Liver (tissue), 8 donors: ENCODE measurements at regions not wholly inside any gene's neighbourhood (a gene's known extent, or its start where the extent isn't known, plus 50 kb on each side); places are given as distances from the start of the nearest gene placed in this dataset.

ENCODE experiments used
- DNase-seq: peaks from one replicate; pipeline ENCODE4 v3.0.0-alpha.2; 2017; ENCODE audit warnings: low spot score
- H3K27ac ChIP-seq, 2 donors: one replicate each; pipeline ENCODE4 v1.7.0; 2013; ENCODE audit warnings: inconsistent platforms in 2 of 2, low read length in 2 of 2, control low read depth in 1 of 2, low read depth in 1 of 2, mild to moderate bottlenecking in 1 of 2
- H3K27me3 ChIP-seq, 4 donors: one replicate each; pipeline versions ENCODE4 v1.6.1 to v1.7.0; 2013; ENCODE audit warnings: low read length in 3 of 4, inconsistent platforms in 1 of 4, mild to moderate bottlenecking in 1 of 4, moderate library complexity in 1 of 4; ENCODE audit not compliant: control insufficient read depth in 4 of 4, insufficient read depth in 4 of 4
- H3K36me3 ChIP-seq, 4 donors: one replicate each; pipeline versions ENCODE4 v1.6.1 to v1.7.0; 2013; ENCODE audit warnings: low read length in 3 of 4, mild to moderate bottlenecking in 3 of 4, low read depth in 1 of 4, moderate library complexity in 1 of 4; ENCODE audit not compliant: control insufficient read depth in 4 of 4, insufficient read depth in 3 of 4
- H3K4me1 ChIP-seq, 4 donors: one replicate each; pipeline versions ENCODE4 v1.6.1 to v1.7.0; 2013; ENCODE audit warnings: low read length in 3 of 4, mild to moderate bottlenecking in 3 of 4, moderate library complexity in 1 of 4; ENCODE audit not compliant: control insufficient read depth in 4 of 4, insufficient read depth in 4 of 4
- H3K4me3 ChIP-seq, 3 donors: one replicate each; pipeline versions ENCODE4 v1.6.1 to v1.7.0; 2013; ENCODE audit warnings: low read length in 3 of 3, control low read depth in 1 of 3, low read depth in 1 of 3, mild to moderate bottlenecking in 1 of 3
- H3K9ac ChIP-seq, 2 donors: one replicate each; pipeline ENCODE4 v1.7.0; 2013; ENCODE audit warnings: low read length in 2 of 2, mild to moderate bottlenecking in 2 of 2, moderate library complexity in 2 of 2, control low read depth in 1 of 2, low read depth in 1 of 2
- H3K9me3 ChIP-seq, 4 donors: one replicate each; pipeline versions ENCODE4 v1.6.1 to v1.7.0; 2013; ENCODE audit warnings: low read length in 3 of 4; ENCODE audit not compliant: control insufficient read depth in 4 of 4
- CTCF ChIP-seq: fragments of 150-350 bp; IDR thresholded peaks from 2 replicates; pipeline ENCODE4 v1.5.1; 2017; ENCODE audit warnings: improper control_type of control experiment, low read depth, low read length; ENCODE audit not compliant: missing input control
- EGR1 ChIP-seq, 2 donors: IDR thresholded peaks; 2 replicates each; pipeline ENCODE4 v1.6.1; 2016 to 2018; ENCODE audit warnings: antibody characterized with exemption in 2 of 2, low read depth in 2 of 2
- FOXA1 ChIP-seq: IDR thresholded peaks from 2 replicates; pipeline ENCODE4 v1.6.1; 2016; ENCODE audit warnings: antibody characterized with exemption
- FOXA2 ChIP-seq: IDR thresholded peaks from 2 replicates; pipeline ENCODE4 v1.6.1; 2016; ENCODE audit warnings: antibody characterized with exemption
- GABPA ChIP-seq, 2 donors: IDR thresholded peaks in 1 of 2; conservative IDR thresholded peaks in 1 of 2; 2 replicates each; pipeline ENCODE4 v1.6.1; 2016; ENCODE audit warnings: antibody characterized with exemption in 2 of 2, mild to moderate bottlenecking in 1 of 2, moderate library complexity in 1 of 2
- HNF4A ChIP-seq, 2 donors: conservative IDR thresholded peaks; 2 replicates each; pipeline ENCODE4 v1.6.1; 2016; ENCODE audit warnings: antibody characterized with exemption in 2 of 2, mild to moderate bottlenecking in 2 of 2
- HNF4G ChIP-seq: IDR thresholded peaks from 2 replicates; pipeline ENCODE4 v1.6.1; 2016; ENCODE audit warnings: antibody characterized with exemption
- JUND ChIP-seq, 2 donors: IDR thresholded peaks; 2 replicates each; pipeline ENCODE4 v1.6.1; 2016; ENCODE audit warnings: antibody characterized with exemption in 2 of 2
- NR2F2 ChIP-seq: IDR thresholded peaks from 2 replicates; pipeline ENCODE4 v1.6.1; 2016; ENCODE audit warnings: antibody characterized with exemption
- RAD21 ChIP-seq, 2 donors: IDR thresholded peaks; 2 replicates each; pipeline ENCODE4 v1.6.1; 2016; ENCODE audit warnings: antibody characterized with exemption in 2 of 2, mild to moderate bottlenecking in 2 of 2
- REST ChIP-seq: IDR thresholded peaks from 2 replicates; pipeline ENCODE4 v1.6.1; 2016; ENCODE audit warnings: antibody characterized with exemption, mild to moderate bottlenecking
- RXRA ChIP-seq, 2 donors: IDR thresholded peaks; 2 replicates each; pipeline ENCODE4 v1.6.1; 2017 to 2018; ENCODE audit warnings: antibody characterized with exemption in 2 of 2, mild to moderate bottlenecking in 1 of 2
- TAF1 ChIP-seq: conservative IDR thresholded peaks from 2 replicates; pipeline ENCODE4 v1.6.1; 2016; ENCODE audit warnings: antibody characterized with exemption, mild to moderate bottlenecking
- YY1 ChIP-seq: IDR thresholded peaks from 2 replicates; pipeline ENCODE4 v1.6.1; 2016; ENCODE audit warnings: antibody characterized with exemption, mild to moderate bottlenecking
- ZBTB33 ChIP-seq: IDR thresholded peaks from 2 replicates; pipeline ENCODE4 v1.6.1; 2016; ENCODE audit warnings: antibody characterized with exemption
- WGBS: extraction: QIAGEN DNeasy Blood & Tissue Kit; methylation state at CpG from one replicate; pipeline ENCODE4 v1.1.7; 2013; 5-methylcytosine and 5-hydroxymethylcytosine counted together
- TF ChIP-seq, protein P1 (sequence below): IDR thresholded peaks from 2 replicates; pipeline ENCODE4 v1.6.1; 2016; ENCODE audit warnings: antibody characterized with exemption
- donor health status: healthy.
- donor health status: healthy.
- donor health status: healthy.
- donor health status: healthy.
- donor health status: healthy.

DNA sequence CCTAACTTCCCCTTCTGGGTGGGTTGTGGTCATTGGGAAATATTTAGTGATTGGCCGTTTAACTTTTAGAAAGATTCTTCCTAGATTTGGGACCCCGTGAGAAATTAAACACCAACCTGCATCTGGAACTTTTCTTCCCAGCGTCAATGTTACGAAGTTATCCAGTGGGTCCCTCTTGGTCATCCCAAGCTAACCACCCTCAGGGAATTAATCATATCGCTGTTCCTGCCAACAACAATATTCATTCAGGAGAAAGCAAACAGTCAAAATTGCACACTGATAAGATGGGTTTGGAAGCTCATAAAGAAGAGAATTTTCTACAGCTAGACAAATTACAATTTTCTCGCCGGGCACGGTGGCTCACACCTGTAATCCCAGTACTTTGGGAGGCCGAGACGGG, 121.2 kb upstream of the STX18 start:
- H3K27me3 ChIP-seq = peaks cover 0 to 2% (median 0%) of the 10 kb centered on the region in 4 donors
- H3K9me3 ChIP-seq = no peaks in the 10 kb centered on the region
- no peak overlapping the region for H3K4me3 ChIP-seq
- no peaks in the 10 kb centered on the region for H3K4me1 ChIP-seq
- no peak for TF ChIP-seq TAF1
- TF ChIP-seq GABPA (IDR thresholded peaks at IDR 0.05 in 1 of 2, conservative IDR thresholded peaks at IDR 0.05 in 1 of 2) = no peak
- no peak for TF ChIP-seq NR2F2
- TF ChIP-seq RAD21 (IDR thresholded peaks at IDR 0.05) = no peak
- TF ChIP-seq YY1 = no peak
- no peak for TF ChIP-seq EGR1 (IDR thresholded peaks at IDR 0.05; ENCODE audit: low read depth in 2 of 2)
- TF ChIP-seq FOXA1 = no peak
- TF ChIP-seq RXRA (IDR thresholded peaks at IDR 0.05) = no peak
- no peak for TF ChIP-seq HNF4A (conservative IDR thresholded peaks at IDR 0.05)
- TF ChIP-seq HNF4G = no peak
- TF ChIP-seq FOXA2 = no peak
- TF ChIP-seq, protein P1, sequence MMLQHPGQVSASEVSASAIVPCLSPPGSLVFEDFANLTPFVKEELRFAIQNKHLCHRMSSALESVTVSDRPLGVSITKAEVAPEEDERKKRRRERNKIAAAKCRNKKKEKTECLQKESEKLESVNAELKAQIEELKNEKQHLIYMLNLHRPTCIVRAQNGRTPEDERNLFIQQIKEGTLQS = no peak
- no peak for TF ChIP-seq ZBTB33
- TF ChIP-seq REST = no peak
- TF ChIP-seq CTCF = no peak
- no peak overlapping the region for H3K27ac ChIP-seq
- H3K36me3 ChIP-seq = no peaks in the 10 kb centered on the region
- 94% methylated on average over 10 of the region's 10 CpGs for WGBS
- DNase-seq = no peak
- no peak overlapping the region for H3K9ac ChIP-seq

DNA sequence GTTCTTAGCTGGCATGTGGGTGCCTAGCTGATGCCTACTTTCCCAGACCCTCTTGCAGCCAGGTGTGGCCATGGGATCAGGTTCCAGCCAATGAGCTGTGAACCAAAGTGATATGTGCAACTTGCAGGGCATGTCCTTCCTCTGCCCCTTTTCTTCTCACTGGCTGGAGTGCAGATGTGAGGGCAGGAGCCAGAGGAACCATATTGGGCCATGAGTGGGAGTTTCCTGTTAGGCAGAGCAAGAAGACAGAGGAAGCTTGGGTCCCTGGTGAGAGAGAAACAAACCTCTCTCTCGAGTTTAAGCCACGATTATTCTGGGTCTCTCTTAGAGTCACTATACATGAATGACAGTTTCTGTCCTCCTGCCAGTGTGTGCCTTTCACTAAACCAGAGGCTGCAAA, 120.4 kb upstream of the STX18 start:
- no peak for DNase-seq
- no peak overlapping the region for H3K4me3 ChIP-seq
- 83% methylated on average over 2 of the region's 2 CpGs for whole genome bisulfite sequencing
- peaks cover 0 to 2% (median 0%) of the 10 kb centered on the region in 4 donors for H3K27me3 ChIP-seq
- H3K36me3 ChIP-seq = no peaks in the 10 kb centered on the region
- no peak overlapping the region for H3K9ac ChIP-seq
- no peak overlapping the region for H3K27ac ChIP-seq
- no peak for TF ChIP-seq JUND (IDR thresholded peaks at IDR 0.05)
- H3K4me1 ChIP-seq = no peaks in the 10 kb centered on the region
- H3K9me3 ChIP-seq = no peaks in the 10 kb centered on the region
